ENCODE measurements at regions not wholly inside any gene's neighbourhood (a gene's known extent, or its start where the extent isn't known, plus 50 kb on each side); places are given as distances from the start of the nearest gene placed in this dataset.

DNA sequence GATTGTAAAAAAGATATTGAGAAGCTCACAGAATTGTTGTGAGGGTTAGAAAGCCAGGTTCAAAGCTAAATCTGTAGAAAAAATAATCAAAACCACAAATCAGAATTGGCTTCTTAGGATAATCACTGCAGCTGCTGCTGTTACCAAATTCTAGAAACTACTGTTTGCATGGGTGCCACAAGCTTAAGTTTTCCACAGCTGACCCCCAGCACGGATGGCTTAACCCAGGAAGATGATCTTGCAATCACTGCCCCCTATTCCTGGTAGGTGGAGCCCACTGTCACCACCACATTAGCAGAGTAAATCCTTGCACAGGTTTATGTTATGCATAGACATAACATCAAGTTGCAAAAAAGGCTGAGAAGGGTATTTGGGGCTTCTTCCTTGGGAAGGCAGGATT lies 877.8 kb upstream of the ADGRL2 start:
- DNase-seq (ENCODE audit: low spot score) = no peak
- TF ChIP-seq CTCF (IDR thresholded peaks at IDR 0.05; ENCODE audit: extremely low read depth, missing control alignments) = no peak

GRCh38 chr1:80919426-80919825 lies 881.3 kb upstream of the ADGRL2 start:
- DNase-seq (ENCODE audit: low spot score) = no peak
- TF ChIP-seq CTCF (IDR thresholded peaks at IDR 0.05; ENCODE audit: extremely low read depth, missing control alignments) = no peak

DNA sequence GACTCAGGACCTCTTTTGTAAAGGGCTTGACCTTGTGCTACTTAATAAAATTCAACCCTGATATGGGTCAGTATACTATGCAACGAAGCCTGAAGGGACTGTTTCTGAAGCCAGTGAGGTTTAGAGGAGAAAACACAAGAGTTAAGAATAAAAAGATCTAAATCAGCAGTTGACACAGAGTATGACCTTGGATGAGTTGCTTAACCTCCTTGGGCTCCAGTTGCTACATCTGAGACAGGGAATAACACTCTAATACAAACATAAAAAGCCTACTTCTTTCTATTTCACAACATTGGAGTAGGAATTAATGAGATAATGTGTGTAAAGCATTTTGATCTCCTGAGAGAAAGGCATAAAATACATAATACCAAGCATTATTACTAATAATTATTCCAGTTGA lies 882.4 kb upstream of the ADGRL2 start:
- no peak for TF ChIP-seq CTCF (IDR thresholded peaks at IDR 0.05; ENCODE audit: extremely low read depth, missing control alignments)
- no peak for DNase-seq (ENCODE audit: low spot score)

- no peak for DNase-seq (ENCODE audit: low spot score)
- TF ChIP-seq CTCF (IDR thresholded peaks at IDR 0.05; ENCODE audit: extremely low read depth, missing control alignments) = no peak
Observed at GRCh38 chr1:80917826-80918225, 882.9 kb upstream of the ADGRL2 start.

GRCh38 chr1:80917225-80917624 lies 883.5 kb upstream of the ADGRL2 start:
- TF ChIP-seq CTCF (IDR thresholded peaks at IDR 0.05; ENCODE audit: extremely low read depth, missing control alignments) = no peak
- no peak for DNase-seq (ENCODE audit: low spot score)

- TF ChIP-seq CTCF (IDR thresholded peaks at IDR 0.05; ENCODE audit: extremely low read depth, missing control alignments) = no peak
- no peak for DNase-seq (ENCODE audit: low spot score)
Observed at GRCh38 chr1:80915491-80915890, 885.2 kb upstream of the ADGRL2 start.

DNA sequence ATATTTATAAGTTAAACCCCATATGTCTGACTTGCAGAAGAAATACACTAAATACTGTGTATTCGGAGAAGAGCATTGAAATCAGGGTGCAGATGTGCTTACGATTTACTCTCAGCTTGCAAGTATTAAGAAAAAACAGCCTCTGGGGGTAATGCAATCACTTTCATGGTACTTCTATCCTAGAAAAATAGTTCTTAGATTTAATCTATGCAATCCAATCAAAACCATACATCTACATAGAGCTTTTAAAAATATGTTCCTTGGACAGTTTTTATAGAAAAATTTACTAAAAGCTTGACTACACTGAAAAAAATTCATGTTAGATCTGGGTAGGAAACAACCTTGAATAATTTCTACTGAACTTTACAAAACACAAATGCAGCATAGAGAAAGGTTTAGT lies 890.3 kb upstream of the ADGRL2 start:
- no peak for DNase-seq (ENCODE audit: low spot score)
- TF ChIP-seq CTCF (IDR thresholded peaks at IDR 0.05; ENCODE audit: extremely low read depth, missing control alignments) = no peak
